H1 (cell line): ENCODE measurements at regions not wholly inside any gene's neighbourhood (a gene's known extent, or its start where the extent isn't known, plus 50 kb on each side); places are given as distances from the start of the nearest gene placed in this dataset.

Source experiments
- BRCA1 ChIP-seq: IDR thresholded peaks from 2 replicates; pipeline ENCODE4 v1.6.1; 2012; ENCODE audit warnings: low read depth, low read length, improper control_type of control experiment
- CTCF ChIP-seq, 3 experiments: IDR thresholded peaks; 1 replicate in 2 of 3; 2 replicates in 1 of 3; pipeline versions ENCODE4 v1.5.1 to v1.6.1; 2011; ENCODE audit warnings: low read length in 3 of 3, mild to moderate bottlenecking in 3 of 3, inconsistent platforms in 2 of 3, low read depth in 1 of 3, moderate library complexity in 1 of 3; ENCODE audit not compliant: insufficient read depth in 1 of 3; ENCODE audit errors: control extremely low read depth in 1 of 3
- KDM5A ChIP-seq: fragments of 200-600 bp; IDR thresholded peaks from 2 replicates; pipeline ENCODE4 v1.7.1; 2012; ENCODE audit warnings: mild to moderate bottlenecking, low read length, inconsistent platforms, mixed read lengths
- RFX5 ChIP-seq: IDR thresholded peaks from 2 replicates; pipeline ENCODE4 v1.6.1; 2011; ENCODE audit warnings: low read depth, low read length, improper control_type of control experiment, borderline replicate concordance
- SP1 ChIP-seq: IDR thresholded peaks from 2 replicates; pipeline ENCODE4 v1.6.1; 2011; ENCODE audit warnings: low read depth, low read length
- TAF7 ChIP-seq: optimal IDR thresholded peaks from 2 replicates; pipeline ENCODE3; 2011; ENCODE audit warnings: low read depth, mild to moderate bottlenecking, inconsistent platforms, low read length, moderate library complexity, borderline replicate concordance

GRCh38 chr2:75775311-75775823 lies 64.7 kb upstream of the GCFC2 start (continued):
- TF ChIP-seq TAF7 (no peak), BRCA1 (no peak), SP1 (no peak), RFX5 (no peak), CTCF (IDR thresholded peaks at IDR 0.05; ENCODE audit: control extremely low read depth in 1 of 3, insufficient read depth in 1 of 3, low read depth in 1 of 3, low read length in 3 of 3) (no peak), KDM5A (no peak)
